HT1080 (cell line): ENCODE measurements at regions not wholly inside any gene's neighbourhood (a gene's known extent, or its start where the extent isn't known, plus 50 kb on each side); places are given as distances from the start of the nearest gene placed in this dataset.

Experiments
- DNase-seq: peaks from one replicate; pipeline ENCODE4 v3.0.0-alpha.2; 2015; ENCODE audit warnings: low read depth

DNA sequence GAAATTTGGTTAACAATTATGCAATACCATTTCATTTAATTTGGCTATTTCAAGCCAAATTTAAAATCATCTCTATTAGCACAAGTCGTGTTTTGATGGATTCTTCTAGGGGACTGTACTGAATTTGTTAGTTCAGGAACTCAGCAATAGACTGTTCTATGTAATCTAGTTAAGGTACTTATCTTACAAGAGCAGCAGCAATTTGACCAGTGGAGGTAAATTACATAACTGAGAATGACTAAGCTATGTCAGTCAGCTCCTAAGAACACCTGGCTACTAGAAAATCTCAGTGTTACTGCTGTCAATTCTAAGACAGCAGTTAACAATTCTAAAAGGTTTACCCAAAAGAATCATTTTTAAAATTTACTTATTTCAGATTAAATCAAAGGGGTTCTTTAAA is 513.9 kb upstream of the ZWINT start:
- no peak for DNase-seq

DNA sequence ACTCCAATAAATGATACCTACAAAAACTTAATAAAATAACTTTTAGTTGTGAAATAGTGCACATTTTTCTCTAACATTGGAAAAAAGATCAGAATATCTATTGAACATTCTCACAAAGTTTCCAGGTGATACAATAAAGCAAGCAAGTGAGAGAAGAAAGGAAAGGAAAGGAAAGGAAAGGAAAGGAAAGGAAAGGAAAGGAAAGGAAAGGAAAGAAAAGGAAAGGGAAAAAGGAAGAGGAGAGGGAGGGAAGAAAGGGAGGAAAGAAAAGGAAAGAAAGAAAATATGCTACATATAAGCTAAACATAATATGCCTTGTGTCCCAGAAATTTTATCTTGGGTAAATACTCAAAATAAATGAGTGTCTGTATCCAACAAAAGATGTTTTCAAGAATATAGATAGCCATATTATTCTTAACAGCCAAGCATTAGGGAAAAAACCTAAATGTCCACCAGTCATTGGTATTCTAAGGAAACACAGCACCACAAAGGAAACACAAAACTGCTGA is 510.2 kb upstream of the ZWINT start:
- no peak for DNase-seq

DNA sequence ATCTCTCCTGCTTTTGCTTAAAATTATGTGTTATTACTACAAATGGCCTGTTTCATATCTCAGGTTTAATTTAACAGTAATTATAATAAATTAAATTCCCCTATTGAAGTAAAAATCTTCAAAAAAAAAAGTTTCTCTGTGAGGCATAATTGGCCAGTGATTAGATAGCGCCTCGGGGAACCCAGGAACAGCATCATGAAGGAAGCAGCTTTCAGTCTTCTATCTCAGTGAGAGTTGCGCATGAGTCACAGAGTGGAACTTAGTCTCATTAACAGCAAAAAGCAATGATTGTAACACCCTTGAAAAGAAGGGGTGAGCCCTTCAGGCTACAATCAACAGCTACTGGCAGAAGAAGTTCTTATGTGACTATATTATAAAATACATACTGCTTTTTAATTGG is 506.2 kb upstream of the ZWINT start:
- DNase-seq, result no peak

DNA sequence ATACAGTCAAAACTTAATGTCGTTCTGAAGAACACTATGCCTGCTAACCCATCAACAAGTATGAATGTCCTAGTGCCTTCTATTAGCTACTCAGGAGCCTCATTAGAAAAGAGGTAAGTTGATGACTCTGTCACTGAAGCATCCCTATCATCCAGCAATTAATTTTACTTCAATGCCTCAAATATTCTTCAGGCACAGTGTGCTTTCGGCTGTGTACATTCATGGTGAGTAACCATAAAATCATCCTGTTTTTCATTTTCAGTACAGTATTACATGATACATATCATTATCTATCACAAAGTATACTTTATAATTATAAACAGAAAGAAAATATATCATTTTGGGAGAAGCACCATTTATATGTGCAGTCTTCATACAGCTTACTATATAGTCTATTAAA is 495.5 kb upstream of the ZWINT start:
- DNase-seq, result no peak

DNA sequence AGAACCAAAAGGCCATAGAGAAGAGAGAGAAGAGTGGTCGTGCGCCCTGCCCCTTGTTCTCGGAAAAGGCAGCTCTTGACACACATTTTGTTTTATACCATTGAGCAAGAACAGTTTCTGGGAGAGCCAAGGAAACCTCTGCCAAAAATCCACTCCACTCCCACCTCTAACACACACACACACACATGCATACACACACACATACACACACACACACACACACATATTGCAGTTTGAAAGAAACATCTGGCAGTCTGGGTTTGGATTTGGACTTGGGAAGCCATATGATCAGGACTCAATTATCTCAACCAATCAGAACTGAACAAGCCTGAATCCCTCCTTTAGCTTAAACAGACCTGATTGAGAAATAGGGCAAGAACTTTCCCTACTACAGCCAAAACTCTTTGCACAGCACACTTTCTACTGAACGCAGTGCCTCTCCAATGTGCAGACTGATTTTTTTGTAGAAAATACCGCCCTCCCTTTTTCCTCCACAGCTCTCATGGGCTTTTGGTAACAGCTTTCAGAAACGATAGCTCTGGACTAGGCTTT is 484.0 kb upstream of the ZWINT start:
- DNase-seq, result no peak

DNA sequence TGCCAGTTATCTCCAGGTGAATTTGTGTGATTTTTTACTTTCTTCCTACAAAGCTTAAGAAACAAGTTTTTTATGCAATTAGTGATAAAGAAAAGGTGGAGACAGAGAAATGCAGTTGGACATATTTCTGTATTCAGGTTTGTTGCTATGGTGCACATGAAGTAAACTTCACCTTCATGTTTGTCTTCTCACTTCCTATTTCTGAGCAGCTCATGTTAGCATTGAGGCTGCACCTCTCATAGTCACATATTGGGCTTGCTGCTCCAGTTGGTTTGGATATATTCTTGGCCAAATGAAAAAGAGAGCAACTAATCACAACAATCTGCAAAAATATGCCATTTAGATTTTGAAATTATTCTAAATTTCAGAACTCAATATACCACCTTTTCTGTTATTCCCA is 475.6 kb upstream of the ZWINT start:
- DNase-seq, result no peak

DNA sequence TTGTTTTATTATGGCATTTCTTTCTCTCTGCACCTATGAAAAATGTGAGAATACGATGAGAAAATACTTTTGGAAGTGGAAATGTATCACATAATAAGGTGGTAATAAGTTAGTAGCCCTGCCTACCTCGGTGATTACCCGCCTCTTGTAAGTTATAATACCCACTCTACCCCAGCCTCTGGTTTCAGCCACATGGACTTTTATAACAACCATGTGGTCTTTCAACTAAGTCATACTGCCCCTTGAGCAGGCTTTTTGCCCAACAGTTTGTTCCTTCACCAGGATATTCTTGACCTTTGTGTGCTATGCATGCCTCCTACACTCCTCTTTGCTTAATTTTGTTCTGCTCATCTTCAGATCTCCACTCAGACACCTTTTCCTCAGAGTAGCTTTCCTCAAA is 470.6 kb upstream of the ZWINT start:
- DNase-seq, result no peak

DNA sequence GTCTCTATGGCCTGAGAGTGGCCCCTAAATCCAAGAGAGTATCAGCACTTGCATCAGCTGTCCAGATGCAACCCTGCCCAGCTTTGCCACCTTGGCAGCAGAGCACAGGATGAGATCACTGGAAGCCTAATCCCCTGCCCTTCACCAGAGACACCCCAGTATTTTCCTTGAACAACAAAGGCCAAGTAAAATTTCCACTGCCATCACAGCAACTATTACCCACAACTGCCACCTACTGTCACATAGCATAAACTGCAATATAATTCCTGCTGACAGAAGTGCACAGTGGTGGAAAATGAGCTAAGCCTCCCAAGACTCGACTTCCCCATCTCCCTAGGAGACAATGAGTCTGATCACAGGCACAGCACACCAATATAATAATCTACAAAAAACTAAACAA is 462.8 kb upstream of the ZWINT start:
- peak; percentile 36 for DNase-seq

DNA sequence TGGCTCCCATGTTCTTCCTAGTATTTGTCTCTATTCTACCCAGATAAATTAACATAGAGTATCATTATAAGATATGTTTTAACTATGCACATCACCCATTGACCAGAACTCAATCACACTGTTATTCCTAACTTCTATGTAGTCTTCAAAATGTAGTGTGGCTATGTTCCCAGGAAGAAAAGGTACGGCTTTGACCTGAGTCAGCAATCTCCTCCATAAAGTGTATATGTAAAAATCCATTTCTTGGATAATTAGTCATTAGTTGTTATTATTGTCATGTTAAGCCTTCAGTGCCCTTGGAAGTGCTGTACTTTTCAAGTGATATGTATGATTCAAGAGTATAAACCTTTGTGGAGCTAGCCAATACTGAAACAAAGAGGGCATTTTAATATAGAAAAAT is 444.0 kb upstream of the ZWINT start:
- no peak for DNase-seq

DNA sequence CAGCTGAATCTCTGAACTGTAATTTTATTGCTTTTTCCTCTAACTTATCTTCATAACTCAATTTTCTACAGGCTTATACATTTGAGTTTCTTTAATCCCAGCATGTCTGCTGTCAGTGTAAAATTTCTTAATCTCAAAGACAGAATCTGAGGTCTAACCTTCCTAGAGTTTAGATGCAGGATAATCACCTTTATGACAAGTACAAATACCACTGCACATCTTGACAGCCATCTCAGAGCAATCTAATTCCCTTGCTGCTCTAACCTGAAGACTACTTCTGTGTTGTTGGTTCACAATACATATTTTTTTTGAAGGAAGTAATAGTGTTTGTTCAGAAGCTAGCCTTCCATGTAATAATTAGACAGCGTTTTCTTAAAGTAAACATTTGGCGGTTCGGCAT is 424.2 kb upstream of the ZWINT start:
- no peak for DNase-seq

DNA sequence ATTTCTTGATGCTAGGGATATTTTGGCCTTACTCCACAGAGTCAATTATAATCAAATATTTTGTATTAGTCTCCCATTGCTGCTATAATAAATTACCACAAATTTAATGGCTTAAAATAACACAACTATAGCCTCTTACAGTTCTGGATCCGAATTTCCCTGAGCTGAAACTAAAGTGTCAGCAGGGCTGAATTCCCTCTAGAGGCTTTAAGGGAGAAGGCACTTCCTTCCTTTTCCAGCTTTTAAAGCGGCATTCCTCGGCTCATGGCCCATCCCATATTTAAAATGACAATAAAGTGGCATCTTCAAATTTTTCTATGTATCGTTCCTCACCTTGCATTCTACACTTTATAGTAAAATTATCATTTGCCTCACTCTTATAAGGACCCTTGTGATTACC is 421.4 kb upstream of the ZWINT start:
- no peak for DNase-seq

DNA sequence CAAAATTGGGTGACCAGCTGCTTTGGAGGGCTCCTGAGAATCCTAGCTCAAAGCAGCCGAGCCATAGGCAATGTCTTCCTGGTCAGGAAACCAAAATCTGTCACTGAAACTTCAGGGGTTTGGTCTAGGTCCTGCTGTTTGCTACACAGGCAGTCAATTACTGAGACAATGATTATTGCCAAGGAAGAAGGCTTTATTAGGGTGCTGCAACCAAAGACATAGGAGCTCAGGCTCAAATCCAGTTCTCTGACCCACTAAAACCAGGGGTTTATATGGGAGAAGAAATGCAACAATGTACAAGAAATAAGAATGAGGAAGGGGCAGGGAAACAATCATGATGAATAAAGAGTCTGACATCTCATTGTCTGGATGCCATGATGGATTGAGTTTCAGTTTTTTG is 410.3 kb upstream of the ZWINT start:
- DNase-seq, result no peak

DNA sequence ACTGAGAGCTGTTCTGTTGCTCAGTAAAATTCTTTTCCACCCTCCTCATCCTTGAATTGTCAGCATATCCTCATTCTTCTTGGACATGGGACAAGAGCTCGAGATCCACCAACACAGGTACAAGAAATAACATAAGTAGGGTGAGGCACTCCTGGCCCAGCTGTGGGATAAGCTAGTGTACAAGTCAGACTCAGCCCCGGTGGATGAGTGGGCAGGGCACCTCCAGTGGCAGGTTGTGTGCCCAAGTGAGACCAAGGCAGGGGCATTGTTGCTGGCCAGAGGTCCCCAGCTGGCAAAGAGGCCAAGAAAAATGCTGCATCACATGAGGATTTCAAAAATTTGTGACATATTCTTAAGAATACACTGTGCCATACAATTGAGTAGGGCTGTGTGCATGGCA is 402.0 kb upstream of the ZWINT start:
- DNase-seq, result no peak

DNA sequence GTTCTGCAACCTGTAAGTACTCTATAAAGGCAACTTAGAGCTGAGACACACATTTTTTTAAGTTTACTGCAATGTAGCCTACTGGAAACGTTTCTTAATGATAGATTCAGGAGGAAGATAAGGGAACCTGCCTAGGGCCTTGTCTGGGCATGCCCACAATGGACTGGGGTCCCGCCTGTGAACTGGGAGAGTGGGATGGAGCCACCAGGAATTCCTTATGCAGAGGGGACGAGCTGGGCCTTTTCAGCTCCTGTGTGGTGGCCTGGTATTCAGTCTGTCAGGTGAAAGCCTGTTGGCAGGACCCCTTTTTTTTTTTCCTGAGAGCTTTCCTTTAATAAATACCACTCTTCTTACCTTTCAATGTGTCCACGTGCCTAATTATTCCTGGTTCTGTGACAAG is 384.4 kb upstream of the ZWINT start:
- DNase-seq, result no peak

DNA sequence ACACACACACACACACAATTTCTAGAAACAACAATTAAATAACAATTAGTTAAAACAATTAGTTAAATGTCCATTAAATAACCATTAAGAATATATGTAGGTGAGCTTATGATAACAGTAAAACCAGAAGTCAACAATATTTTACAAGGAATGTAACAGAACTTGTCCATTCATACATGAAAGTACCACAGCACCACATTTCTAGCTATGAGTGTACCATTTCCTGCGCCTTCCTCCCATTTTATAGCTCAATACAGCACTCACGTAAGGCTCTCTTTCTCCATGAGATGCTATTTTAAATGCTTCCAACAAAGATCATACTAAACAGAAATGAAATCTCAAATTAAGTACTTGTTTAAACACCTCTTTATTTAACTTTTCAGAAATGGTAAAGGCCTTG is 367.3 kb upstream of the ZWINT start:
- no peak for DNase-seq

DNA sequence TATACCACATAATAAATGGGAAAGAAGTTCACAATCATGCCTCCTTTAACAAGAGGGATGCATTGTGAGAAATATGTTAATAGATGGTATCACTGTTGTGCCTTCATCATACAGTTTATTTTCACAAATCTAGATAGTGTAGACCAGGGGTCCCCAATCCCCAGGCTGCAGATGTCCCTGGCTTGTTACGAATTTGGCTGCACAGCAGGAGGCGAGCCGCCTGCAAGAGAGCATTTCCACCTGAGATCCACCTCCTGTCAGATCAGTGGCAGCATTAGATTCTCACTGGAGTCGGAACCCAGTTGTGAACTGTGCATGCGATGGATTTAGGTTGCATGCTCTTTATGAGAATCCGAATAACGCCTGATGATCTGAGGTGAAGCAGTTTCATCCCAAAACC is 361.9 kb upstream of the ZWINT start:
- no peak for DNase-seq

DNA sequence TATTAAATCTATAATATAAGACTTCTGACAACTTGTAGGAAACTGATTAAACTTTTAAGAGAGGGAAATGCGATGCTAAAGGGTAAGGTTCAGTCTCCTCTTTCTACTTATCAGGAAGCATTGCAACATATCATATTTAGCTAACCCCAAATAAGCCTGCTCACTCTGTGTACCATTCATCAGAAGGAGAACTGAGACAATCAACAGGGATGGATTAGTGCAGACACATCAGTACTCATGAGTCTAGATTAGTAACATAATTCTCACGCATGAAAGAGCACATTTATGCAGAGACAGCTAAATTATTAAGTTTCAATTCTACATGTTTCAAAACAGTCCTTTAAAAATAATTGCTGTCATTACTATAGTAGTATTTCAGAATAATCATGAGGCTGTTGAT is 354.2 kb upstream of the ZWINT start:
- DNase-seq, result no peak

DNA sequence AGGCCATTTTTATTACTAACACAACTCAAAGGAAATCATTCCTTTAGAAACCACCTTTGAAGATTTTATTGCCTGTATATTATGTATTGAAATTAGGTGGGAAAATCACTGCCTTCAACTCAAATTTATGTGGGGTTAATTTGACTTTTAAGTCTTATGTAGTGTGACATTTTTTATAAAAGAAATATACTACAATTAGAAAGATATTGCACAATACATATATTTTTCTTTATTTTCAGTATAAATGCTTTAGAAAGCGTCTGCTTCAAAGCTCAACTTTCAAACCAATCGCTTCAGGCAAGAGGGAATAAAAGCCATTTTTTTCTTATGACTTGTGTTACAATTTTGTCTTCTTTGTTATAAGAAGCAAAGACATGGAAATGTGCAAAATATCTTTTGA is 337.4 kb upstream of the ZWINT start:
- DNase-seq, result no peak

DNA sequence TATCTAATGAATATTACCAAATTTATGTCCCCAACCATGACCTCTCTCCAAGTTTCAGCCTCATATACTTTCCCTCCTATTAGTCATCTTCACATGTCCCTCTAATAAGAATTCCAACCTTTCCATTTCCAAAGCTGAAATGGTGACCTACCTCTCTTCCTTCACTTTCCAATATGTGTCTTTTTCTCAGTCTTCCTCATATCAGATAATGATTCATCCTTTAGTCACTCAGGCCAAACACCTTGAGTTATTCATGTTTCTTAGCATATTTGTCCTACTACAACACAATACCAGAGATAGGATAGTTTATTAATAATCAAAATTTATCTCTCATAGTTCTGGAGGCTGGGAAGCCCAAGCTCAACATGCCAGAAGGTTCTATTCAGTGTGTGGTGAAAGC is 318.5 kb upstream of the ZWINT start:
- no peak for DNase-seq

DNA sequence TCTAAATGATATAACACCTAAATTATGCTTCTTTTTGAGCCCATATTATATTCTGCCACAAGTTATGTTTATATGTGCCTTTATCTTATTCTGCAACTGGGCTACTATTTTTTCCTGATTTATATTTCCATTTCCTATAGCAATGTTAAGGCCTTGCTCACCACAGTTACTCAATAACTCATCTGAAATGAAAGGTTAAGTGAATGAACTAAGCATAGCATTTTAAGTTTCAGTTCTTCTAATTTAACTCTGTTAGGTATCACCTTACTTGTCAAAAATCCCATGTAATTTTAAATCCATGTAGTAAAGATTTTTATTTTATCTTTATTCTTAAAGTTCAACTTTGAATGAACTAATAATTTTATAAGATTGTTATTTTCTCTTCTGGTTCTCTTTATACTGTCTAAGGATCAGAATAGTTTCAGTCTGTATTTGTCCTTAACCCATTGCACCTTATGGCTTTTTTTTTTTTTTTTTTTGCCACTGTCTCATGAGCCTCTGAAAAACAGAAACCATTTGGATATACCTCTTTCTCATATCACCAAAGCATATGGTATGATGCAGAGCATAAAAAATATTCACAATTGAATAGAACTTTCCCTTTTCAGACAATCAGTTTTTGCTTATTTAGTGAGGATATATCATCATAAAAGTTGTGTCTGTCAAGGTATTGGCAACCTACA is 301.8 kb upstream of the ZWINT start:
- no peak for DNase-seq

DNA sequence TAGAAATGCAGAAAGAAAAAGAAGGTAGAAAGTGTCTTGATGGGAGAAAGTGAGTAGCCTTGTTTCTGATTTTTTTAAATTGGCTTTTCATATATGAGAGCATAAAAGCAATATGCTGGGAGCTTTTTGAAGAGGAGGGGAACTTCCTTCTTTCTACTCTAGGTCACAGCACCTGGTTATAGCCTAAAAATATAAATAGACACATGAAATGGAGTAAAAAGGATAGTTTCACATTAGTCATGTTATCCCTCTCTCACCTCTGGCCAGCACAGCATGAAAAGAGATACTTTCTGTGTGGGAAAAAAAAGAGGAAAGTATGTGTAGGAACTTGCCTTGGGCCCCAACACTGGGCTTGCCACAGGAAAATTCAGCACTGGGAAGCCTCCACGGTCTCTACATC is 292.2 kb upstream of the ZWINT start:
- no peak for DNase-seq

DNA sequence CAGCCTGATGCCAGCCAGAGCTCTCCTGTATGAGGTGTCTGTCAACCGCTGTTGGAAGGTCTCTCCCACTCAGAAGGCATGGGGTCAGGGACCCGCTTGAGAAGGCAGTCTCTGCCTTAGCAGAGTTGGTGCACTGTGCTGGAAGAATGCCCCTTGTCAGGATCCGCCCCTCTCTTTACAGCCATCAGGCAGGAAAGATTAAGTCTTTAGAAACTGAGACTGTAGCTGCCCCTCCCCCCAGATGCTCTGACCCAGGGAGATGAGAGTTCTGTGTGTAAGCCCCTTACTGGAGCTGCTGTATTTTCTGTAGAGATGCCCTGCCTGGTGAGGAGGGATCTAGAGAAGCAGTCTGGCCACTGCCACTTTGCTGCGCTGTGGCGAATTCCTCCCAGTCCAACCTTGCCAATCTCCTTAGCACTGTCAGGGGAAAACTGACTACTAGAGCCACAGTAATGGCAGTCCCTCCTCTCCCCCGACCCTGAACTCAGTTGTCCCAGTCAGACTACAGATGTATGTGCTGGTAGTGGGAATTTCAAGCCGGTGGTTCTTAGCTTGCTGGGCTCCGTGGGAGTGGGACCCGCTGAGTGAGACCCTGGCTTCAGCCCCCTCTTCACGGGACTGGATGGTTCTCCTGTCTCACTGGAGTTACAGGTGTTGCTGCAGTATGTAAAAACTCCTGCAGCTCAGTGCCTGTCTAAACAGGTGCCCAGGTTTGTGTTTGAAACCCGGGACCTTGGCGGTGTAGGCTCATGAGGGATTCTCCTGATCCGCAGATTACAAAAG is 285.5 kb upstream of the ZWINT start:
- DNase-seq, result no peak

DNA sequence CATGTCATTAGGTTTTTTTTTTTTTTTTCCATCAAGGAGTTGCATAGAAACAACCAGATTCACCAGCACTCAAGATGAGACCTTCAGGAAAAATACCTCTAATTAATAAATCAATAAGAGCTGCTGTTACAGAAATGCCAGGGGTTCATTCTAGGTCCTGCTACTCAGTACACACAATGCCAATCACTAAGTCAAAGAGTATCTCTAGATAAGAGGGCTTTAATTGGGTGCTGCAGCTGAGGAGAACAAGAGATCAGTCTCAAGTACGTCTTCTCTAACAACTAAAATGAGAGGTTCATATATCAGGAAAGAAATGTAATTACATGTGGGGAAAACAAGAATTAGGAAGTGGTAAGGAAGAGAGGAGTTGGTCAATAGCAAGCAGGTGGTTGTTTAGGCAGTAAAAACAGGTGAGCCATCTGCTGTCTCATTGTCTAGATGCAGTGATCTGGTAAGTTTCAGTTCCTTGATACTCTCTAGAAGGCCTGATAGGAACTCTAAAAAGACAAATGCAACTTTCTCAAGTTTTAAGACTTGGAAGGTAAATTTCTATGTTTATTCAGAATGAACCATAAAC is 272.9 kb upstream of the ZWINT start:
- no peak for DNase-seq
